ENCODE measurements at regions not wholly inside any gene's neighbourhood (a gene's known extent, or its start where the extent isn't known, plus 50 kb on each side); places are given as distances from the start of the nearest gene placed in this dataset.

DNA sequence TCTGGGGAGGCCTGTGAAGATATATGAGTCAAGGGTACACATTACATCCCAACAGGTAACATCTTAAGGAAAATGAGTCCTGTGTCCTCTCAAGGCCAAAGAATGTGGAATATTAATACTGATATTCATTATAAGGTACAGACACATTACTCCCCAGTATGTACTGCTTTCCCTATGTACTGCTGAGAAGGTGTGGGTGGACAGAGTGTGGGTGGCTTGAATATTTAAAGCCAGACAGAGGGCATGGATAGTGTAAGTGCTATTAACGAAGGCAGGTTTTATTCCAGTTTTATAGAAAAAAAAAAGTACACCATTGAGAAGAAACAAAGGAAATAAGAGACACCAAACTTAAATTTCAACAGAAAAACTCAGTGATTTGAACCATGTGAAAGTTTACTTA, 1054.4 kb downstream of the XPNPEP1 start:
- DNase-seq (ENCODE audit: low spot score) = no peak

DNA sequence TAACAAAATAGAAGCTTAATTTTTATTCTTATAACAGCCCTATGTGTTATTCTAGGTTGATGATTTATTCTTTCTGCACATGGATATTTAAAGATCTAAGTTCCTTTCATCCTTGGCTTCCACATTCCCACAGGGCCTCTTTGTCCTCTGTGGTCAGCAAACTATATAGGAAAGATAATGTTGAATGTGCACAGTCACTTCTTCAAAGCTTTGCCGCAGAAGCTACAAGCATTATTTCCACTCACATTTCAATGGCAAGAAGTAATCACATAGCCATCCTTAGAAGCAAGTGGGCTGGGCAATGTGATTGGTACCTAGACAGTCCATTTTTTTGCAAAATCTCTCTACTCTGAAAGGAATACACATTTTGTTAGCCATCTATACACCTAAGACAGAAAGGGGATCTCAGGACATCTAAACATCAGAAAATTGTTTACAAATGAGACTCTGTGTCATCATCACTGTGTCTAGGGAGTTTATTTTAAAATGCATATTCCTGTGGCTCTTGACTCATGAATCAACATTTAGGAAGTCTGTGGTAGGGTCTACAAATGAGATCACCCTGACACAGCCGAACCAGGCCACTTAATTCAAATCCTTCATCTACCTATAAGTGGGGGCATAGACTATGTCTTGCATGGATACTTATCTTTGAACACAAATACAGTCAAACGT, 1060.5 kb downstream of the XPNPEP1 start:
- no peak for DNase-seq (ENCODE audit: low spot score)

DNA sequence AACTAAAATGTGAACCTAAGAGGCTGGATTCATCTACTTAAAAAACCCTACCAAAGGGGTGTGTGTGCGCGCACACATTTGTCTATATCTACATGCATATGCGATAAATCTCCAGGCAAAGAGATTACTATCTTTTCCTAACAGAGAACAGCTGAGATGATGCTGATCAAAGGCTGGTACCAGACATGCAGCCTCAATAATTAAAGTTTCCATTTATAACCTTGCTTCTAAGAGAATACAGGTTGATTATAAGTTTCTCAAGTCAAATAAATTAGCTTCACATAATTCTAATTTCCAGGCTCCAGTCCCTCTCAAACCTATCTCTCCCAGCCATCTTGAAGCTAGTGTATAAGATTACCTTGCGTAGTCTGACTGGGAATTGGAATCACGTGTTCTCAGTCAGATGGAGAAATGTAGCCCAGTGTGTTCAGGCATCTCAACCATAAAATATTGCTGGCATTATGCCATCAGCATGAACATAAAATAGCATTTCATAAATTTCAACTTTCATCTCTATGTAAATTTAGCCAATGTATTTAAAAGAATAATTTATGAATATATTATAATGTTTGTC, 1062.0 kb downstream of the XPNPEP1 start:
- no peak for DNase-seq (ENCODE audit: low spot score)

DNA sequence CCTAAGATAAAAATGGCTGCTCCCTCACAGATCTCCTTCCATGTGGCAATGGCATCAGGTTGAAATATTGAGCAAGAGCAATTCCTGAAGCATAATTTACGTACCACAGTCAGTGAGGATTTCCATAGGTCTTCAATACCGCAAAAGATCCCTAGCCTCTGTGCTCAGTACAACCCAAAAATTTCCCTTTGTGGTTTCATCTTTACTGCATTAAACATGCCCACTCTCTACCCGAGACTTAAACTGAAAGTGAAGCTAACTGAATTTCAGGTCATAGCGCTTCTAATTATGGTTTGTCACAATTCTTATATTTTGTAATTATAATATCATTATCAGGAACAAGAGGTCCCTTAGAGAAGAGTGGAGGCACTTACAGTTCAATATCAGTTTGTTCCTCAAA, 1071.1 kb downstream of the XPNPEP1 start:
- DNase-seq (ENCODE audit: low spot score) = no peak

DNA sequence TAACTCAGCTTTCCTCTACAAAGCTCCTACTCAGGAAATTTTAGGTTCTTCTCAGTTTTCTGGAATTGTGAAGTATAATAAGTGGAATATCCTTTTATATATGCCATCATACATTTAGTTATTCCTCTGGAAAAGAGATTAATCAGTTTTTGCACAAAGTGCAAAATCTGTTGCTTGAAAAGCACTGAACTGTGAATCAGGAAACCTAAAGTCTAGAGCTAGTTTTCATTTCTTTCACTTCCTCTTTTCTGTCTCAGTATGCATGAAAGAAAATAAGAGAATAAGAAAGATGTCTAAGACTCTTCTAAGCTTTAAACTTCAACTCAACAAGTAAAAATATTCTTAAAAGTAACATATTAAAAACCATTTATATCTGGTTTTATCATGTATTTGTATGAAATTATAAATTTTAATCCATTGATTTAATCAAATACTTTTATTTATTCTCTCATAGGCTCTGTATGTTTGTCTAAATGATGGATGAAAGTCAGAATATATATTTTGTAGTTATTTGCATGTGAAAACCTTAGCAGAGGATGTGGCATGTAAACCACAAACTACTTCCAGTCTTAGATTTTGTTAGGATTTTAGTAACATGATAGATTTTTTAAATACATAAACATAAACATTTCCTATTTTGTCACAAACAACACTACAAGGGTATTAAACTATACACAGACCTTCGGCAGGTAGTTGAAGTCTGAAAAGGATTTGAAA, 1073.0 kb downstream of the XPNPEP1 start:
- no peak for DNase-seq (ENCODE audit: low spot score)

DNA sequence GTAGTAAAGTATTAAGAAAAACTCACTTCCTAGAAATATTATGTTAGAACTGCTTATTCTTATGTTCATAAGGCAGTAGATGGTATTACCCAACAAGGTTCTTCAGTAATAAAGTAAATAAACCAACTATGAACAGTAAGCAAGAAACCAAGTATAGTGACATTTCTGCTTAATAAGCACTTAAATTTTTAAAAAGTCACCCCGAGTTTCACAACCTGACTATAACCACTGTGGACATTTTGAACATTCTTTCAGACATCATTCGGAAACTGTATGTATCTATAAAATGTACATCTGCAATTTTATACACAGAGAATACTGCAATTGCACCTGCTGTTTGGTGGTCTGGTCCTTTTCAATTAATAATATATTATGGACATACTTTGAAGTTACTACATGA, 1073.6 kb downstream of the XPNPEP1 start:
- DNase-seq (ENCODE audit: low spot score) = no peak

DNA sequence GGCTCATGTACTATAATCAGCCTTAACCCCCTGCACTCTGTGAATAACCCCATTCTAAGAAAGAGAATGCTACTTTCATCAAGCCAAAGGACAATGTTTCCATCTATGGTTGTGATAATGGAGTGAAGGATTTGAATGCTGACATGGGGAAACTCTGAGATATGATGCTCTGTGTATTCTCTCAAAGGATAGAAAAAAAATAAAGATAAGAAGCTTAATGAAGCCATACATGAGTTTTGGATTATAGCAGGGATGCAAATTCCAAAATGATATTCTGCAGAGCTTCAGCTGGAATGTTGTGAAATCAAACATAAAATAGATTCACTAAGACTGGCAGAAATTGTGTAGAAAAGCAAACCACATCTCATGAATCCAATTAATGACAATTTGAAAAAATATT, 1074.1 kb downstream of the XPNPEP1 start:
- no peak for DNase-seq (ENCODE audit: low spot score)

DNA sequence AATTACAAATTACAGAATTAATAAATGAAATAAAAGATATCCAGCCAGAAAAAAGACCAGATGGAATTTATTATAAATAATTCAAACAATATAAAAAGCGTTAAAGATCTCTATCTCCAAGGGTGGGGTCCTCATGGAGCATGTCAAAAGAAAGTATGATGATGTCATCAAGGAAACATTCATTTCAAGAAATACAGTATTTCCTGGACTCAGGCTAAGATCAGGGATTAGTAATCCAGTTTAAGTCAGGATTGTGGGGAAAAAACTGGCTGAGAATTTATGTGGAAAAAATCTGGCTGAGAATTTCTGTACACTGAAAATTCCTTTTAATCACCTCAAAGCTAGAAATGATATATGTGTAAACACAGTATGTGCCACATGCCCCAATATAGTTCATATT, 1075.3 kb downstream of the XPNPEP1 start:
- DNase-seq (ENCODE audit: low spot score) = no peak

DNA sequence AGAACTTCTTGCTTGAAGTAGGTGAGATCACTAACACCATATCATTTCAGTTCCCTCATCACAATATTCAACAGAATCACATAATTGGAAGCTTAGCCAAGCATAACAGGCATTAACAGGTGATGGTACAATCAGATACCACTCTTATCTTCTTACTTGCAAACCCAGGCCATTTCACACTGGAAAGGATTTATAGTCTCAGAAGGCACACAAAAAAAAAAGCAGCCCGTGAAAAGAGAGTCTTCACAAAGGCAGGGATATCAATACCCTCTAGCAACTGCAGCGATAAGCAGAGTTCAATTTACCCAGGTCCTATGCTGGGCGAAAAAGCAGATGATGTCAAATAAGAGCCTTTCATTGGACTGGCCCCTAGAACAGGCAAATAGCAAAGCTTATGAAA, 1082.4 kb downstream of the XPNPEP1 start:
- DNase-seq (ENCODE audit: low spot score) = no peak

DNA sequence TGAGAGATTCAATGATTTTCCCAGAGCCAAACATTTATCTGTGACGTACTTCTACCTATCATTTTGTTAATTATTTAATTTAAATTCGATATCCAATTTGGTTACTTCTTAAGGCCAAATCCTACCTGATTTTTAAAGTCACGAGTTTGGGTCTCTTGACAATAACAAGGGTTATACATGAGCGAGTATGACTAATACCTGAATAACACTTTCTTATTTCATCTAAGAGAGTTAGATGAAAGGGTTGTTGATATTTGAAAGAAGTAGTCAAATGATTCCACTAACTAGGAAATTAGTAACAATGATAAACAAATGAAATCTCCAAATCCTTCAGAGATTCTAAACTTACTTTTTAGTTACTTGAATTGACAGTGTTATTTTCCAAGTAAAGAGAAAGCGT, 1086.9 kb downstream of the XPNPEP1 start:
- no peak for DNase-seq (ENCODE audit: low spot score)

DNA sequence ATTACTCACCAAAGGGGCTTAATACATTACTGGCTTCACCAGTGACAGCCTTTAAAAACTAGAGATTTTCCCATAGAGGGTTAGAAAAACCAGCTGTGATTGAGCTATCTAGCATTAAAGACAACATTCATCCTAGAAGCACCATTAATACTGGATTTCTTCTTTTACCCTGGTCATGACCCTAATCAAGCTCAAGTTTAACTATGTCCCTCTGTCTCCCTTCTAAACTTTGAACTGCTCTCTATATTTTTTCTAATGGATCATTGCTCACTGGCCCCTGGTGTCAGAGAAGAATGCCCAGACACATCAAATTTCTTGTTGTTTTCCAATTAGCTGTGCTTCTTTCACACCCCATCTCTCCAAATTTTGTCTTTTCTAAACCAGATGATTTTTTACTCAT, 1101.3 kb downstream of the XPNPEP1 start:
- no peak for DNase-seq (ENCODE audit: low spot score)

DNA sequence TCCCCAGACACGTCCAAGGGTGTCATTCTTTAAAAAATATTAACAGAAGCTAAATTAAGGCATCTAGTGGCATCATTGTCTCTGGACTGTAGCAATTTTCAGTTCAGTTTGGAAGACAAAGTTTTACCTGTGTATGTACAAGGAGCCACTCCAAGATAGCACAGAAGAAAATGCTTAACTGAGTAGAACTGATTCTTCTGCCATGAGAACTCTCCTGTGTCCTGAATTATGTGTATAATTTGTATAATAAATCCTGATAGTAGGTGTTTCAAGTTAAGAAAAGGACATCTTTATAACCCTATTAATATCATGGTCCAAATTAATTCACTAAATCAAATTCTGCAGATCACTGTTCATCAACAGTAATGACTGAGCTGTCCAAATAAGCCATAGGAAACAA, 1104.0 kb downstream of the XPNPEP1 start:
- DNase-seq (ENCODE audit: low spot score) = no peak

DNA sequence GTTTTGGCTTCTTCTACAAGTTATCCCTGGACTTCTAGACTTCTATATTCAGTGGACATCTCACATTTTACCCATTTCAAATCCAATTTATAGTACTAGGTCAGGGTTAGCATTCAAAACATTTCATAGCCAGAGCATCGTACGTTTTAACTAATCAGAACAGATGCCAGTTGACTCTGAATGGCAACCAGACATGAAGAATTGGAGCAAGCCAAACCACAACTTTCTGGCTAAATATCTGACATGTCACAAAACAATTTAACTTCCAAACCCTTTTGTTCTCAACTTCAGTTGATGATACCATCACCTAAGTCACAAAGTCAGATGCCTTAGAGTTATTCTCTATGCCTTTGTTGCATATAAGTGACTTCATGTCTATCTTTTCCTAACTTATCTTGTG, 1105.7 kb downstream of the XPNPEP1 start:
- no peak for DNase-seq (ENCODE audit: low spot score)

DNA sequence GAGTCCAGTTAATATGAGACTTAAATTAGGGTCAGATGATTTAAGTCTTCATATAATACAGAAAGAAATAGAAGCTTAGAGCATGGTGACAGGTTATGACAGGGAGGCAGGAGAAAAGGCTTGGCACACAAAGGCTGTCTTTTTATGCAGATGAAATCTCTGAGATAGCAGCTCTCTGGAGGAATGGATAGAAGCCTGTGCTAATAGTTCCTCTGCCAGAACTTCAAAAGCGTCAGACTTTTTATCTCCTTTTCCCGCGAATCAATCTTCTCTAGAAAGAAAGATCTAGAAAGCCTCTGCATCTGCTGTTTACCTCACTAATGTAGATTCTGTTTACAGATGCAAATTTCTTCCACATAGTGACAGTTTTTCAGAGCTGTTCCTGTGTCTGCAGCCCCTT, 1106.2 kb downstream of the XPNPEP1 start:
- DNase-seq (ENCODE audit: low spot score) = no peak

DNA sequence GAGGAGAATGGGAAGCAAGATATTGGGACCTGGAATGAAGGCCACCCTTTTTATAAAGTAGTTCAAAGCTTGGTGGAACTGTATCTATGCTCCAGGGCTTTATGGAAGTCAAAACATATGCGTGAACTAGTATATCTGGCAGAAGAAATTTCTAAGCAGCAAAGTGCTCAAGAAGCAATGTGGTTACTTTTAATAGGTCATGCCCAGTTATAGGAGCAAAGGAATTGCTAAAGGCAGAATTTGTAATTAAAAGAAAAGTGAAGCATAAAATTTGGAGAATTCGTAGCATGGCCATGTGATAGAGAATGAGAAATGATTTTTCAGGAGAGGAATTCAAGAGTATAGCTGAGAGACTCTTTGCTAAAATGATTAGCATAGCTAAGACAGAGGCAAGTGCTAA, 1110.4 kb downstream of the XPNPEP1 start:
- no peak for DNase-seq (ENCODE audit: low spot score)

DNA sequence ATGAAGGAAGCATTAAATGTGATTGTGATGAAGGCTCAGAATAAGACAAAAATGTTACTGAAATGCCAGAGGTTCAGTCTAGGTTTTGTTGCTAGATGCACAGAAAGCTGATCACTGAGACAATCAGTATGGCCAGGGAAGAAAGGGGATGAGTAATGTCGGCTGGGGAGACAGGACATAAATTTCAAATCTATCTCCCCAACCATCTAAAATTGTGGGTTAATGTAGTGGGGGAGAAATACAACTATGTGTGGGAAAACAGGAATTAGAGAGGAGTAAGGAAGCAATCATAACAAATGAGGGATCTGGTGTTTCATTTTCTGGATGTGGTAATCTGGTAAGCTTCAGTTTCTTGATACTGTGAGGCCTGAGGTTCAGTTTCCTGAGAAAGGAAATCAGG, 1111.0 kb downstream of the XPNPEP1 start:
- DNase-seq (ENCODE audit: low spot score) = no peak

DNA sequence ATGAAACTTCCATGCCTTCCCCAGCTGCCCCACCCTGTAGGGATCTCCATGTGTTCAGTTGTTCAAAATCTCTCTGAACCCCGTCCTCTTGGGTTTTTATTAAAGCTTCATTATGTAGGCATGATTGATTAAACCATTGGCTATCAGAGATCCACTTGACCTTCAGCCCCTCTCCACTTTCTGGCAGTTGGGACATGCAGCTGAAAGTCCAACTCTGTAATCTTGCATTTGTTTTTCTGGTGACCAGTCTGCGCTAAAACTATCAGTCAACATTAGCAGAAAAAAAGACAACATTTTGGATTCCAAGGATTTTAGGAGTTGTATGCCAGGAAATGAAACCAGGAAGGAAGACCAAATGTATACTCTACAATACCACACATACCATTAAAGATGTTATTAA, 1115.1 kb downstream of the XPNPEP1 start:
- DNase-seq (ENCODE audit: low spot score) = no peak

DNA sequence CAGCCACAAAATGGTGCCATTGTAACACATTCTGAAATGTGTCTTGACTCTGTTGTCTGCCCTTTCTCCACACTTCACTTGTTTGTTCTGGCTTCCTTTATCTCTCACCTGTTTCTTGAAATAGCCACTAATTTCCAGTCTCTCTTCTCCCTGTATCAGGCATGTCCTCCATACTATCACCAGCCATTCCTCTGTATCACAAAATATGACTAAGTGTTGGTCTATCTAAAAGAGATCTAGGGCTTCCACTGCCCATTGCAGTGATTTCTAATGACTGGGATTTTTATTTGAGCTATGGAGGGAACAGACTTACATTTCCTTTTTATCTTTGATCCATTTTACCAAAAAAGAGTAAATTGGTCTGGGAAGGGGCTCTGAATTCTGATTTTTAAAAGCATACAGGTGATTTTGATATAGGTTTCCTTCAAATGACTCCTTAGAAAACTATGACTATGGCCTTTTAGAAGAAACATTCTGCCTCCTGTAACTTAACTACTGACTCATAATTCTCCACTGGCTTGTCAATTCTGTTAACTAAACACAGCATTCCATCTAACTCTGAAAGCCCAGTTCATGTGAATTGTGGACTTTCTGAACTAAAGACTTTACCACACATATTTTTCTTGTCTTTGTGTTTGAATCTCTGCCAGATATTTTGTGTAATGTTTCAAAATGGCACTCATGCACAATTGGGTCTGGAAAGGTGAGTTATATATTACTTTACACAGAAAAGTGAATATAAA, 1121.4 kb downstream of the XPNPEP1 start:
- DNase-seq (ENCODE audit: low spot score) = no peak

DNA sequence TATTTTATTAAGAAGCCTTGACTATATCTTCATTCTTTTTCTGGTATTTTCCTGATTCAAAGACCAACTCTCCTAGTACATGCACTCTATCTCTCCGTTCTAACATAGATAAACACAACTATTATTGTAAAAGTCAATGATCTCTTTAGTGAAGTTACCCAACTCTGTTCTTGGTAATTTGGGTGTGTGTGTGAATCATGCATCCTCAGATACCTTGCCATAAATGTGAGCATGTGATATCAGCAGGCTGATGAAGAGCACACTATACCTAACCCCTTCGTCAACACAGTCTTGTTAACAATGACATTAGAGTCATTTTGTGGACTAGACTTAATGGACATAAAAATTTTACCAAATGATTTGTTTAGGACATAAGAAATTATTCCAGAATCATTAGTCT, 1122.1 kb downstream of the XPNPEP1 start:
- no peak for DNase-seq (ENCODE audit: low spot score)

DNA sequence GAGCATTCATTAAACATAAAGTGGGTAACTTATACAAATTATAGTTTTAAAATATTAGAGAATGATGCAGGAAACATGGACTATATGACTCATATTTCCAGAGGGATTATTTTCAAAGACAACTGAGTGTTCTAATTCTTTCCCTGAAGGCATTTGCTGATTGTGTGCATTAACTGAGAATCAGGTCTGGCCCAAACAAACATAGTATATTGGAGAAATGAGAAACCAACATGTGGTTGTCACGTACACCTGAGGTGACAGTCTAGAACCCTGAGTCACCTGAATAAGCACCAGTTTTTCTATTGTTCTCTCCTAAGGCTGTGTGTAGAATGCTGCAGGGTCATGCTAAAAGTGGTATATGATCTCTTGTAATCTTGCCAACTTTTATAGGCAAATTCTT, 1125.7 kb downstream of the XPNPEP1 start:
- no peak for DNase-seq (ENCODE audit: low spot score)

DNA sequence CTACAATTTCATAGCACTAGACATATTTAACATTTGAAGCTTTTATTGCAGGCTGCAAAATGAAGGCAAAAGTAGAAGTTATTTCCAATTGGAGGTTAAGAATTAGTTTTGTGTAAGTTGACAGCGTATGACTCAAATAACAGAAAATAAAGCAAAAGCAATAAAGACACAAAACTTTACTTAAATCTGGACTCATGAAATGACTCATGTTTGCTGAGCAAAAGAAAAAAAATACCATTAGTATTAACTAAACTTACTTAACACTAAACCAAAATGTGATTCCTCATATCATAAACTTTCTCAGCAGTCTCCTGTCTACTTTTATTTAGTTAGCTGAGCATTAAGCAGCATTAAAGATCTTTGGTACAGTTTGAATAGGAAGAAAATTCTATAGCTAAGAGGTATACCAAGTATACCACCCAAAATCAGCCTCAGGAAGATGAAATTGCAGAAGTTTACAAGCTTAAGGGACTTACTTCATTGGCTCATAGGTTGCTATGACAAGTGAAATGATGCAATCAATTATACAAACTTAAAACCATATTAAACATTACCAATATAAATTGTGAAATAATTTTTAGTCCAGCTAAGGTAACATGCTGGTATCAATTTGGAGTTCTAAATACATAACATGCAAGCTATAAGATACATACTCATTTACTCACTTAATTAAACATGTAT, 1131.4 kb downstream of the XPNPEP1 start:
- DNase-seq (ENCODE audit: low spot score) = no peak

DNA sequence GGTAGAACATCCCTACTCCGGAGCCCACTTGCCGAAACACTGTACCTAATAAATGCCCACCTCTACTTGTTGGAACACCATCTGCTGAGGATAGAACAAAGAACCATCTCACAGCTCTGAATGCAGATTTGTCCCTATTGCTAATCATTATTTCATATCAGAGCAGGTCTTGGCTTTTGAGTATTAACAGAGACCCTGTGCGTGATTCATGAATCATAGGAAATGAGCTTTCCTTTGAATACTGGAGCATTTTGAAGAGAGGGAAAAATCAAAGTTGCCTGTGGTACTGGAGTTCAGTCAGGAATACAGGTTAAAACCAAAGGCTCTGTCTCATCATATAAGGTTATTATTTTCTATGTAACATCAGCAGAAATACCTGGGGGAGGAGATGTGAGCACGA, 1132.3 kb downstream of the XPNPEP1 start:
- DNase-seq (ENCODE audit: low spot score) = no peak

All from HT-29 (cell line).